ENCODE measurements at regions not wholly inside any gene's neighbourhood (a gene's known extent, or its start where the extent isn't known, plus 50 kb on each side); places are given as distances from the start of the nearest gene placed in this dataset.

GRCh38 chrX:69083361-69083760 lies 81.9 kb downstream of the PJA1 start:
- DNase-seq: no peak

GRCh38 chrX:69082753-69083150 lies 82.5 kb downstream of the PJA1 start:
- DNase-seq: no peak

- DNase-seq: no peak
These were observed 83.0 kb downstream of the PJA1 start for GRCh38 chrX:69082055-69082752.

GRCh38 chrX:69080855-69081465 lies 84.3 kb downstream of the PJA1 start:
- DNase-seq: no peak

GRCh38 chrX:69079268-69079667 lies 86.0 kb downstream of the PJA1 start:
- DNase-seq: no peak

- no peak for DNase-seq
These were observed 87.3 kb downstream of the PJA1 start for GRCh38 chrX:69077895-69078455.

- no peak for DNase-seq
These were observed 89.2 kb downstream of the PJA1 start for GRCh38 chrX:69076088-69076487.

- DNase-seq: no peak
These were observed 90.5 kb downstream of the PJA1 start for GRCh38 chrX:69074726-69075125.

GRCh38 chrX:69073721-69074120 lies 91.5 kb downstream of the PJA1 start:
- DNase-seq: no peak

- DNase-seq: no peak
These were observed 92.0 kb downstream of the PJA1 start for GRCh38 chrX:69073241-69073640.

GRCh38 chrX:69072486-69073006 lies 92.7 kb downstream of the PJA1 start:
- no peak for DNase-seq

GRCh38 chrX:69070949-69071650 lies 94.2 kb downstream of the PJA1 start:
- DNase-seq: no peak

- no peak for DNase-seq
These were observed 95.4 kb downstream of the PJA1 start for GRCh38 chrX:69069876-69070275.

GRCh38 chrX:69069086-69069445 lies 96.2 kb downstream of the PJA1 start:
- no peak for DNase-seq

GRCh38 chrX:69068301-69069085 lies 96.8 kb downstream of the PJA1 start:
- DNase-seq: no peak

GRCh38 chrX:69067841-69068240 lies 97.4 kb downstream of the PJA1 start:
- no peak for DNase-seq

GRCh38 chrX:69066966-69067525 lies 98.2 kb downstream of the PJA1 start:
- no peak for DNase-seq

GRCh38 chrX:69066021-69066757 lies 99.1 kb downstream of the PJA1 start:
- DNase-seq: no peak

GRCh38 chrX:69065451-69065850 lies 99.8 kb downstream of the PJA1 start:
- no peak for DNase-seq

GRCh38 chrX:69063486-69063885 lies 101.8 kb downstream of the PJA1 start:
- no peak for DNase-seq

- no peak for DNase-seq
These were observed 102.8 kb downstream of the PJA1 start for GRCh38 chrX:69062493-69062892.
